ENCODE measurements at regions not wholly inside any gene's neighbourhood (a gene's known extent, or its start where the extent isn't known, plus 50 kb on each side); places are given as distances from the start of the nearest gene placed in this dataset.
A peak's percentile ranks its signal among the peaks of the same experiment; 100 is the strongest.

DNA sequence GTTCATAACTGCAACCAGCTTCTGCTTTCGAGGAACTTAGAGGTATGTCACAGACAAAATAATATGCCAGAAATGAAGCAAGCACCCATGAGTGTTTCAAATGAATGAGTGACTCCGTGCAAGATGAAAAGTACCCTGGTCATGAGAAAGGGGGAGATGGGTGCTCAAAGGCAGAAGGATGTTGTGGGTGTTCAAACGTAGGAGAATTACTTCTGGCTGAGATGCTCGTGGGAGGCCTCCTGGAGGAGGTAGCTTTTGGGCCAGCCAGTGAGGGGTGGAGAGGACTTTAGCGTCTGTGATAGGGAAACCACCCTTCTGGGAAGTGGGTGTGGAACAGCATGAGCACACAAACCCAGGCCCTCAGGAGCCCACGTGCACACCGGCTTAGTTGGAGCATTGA lies 113.8 kb downstream of the SYF2 start:
- Histone ChIP-seq H2AFZ (ENCODE audit: insufficient read depth, low read depth, low read length, poor library complexity, severe bottlenecking) (no peak overlapping the region), H3K4me2 (replicated peaks; ENCODE audit: extremely low read depth, low read length, poor library complexity, severe bottlenecking) (no peak overlapping the region), H3K4me1 (ENCODE audit: control insufficient read depth in 1 of 2, insufficient read depth in 2 of 2, low read length in 2 of 2) (peaks cover 17 to 19% of the 10 kb centered on the region in 2 donors), H3K36me3 (replicated peaks in 1 of 2; ENCODE audit: control insufficient read depth in 1 of 2, insufficient read depth in 2 of 2, low read length in 2 of 2) (no peaks in the 10 kb centered on the region), H3K4me3 (replicated peaks in 1 of 3; ENCODE audit: low read depth in 2 of 3, low read length in 3 of 3) (no peak overlapping the region), H3K9ac (ENCODE audit: insufficient read depth, low read length, poor library complexity, severe bottlenecking) (no peak overlapping the region), H4K20me1 (ENCODE audit: insufficient read depth, low read length) (no peaks in the 10 kb centered on the region), H3K79me2 (ENCODE audit: insufficient read depth, low read length) (no peaks in the 10 kb centered on the region), H3K27me3 (ENCODE audit: control insufficient read depth in 2 of 2, insufficient read depth in 2 of 2, low read length in 2 of 2) (no peaks in the 10 kb centered on the region), H3K9me3 (replicated peaks in 1 of 2; ENCODE audit: control insufficient read depth in 1 of 2, insufficient read depth in 1 of 2, low read length in 2 of 2) (peaks cover 0 to 5% of the 10 kb centered on the region in 2 donors), H3K27ac (ENCODE audit: low read depth in 1 of 2, low read length in 2 of 2) (no peak overlapping the region)
- intact Hi-C loops (cut with micrococcal nuclease) = no loop called here
- H3K27me3 Mint-ChIP-seq (ENCODE audit: low read depth in 3 of 3) = no peaks in the 10 kb centered on the region
- H3K36me3 Mint-ChIP-seq = no peaks in the 10 kb centered on the region
- H3K4me3 Mint-ChIP-seq = no peak overlapping the region
- H3K27ac Mint-ChIP-seq = peak overlapping the region in 2 of 7 donors; percentile 13 to 26
- DNase-seq = peak in 1 of 3 donors; percentile 60
- peaks cover 29% of the 10 kb centered on the region for H3K4me1 Mint-ChIP-seq
- TF ChIP-seq, protein P1, sequence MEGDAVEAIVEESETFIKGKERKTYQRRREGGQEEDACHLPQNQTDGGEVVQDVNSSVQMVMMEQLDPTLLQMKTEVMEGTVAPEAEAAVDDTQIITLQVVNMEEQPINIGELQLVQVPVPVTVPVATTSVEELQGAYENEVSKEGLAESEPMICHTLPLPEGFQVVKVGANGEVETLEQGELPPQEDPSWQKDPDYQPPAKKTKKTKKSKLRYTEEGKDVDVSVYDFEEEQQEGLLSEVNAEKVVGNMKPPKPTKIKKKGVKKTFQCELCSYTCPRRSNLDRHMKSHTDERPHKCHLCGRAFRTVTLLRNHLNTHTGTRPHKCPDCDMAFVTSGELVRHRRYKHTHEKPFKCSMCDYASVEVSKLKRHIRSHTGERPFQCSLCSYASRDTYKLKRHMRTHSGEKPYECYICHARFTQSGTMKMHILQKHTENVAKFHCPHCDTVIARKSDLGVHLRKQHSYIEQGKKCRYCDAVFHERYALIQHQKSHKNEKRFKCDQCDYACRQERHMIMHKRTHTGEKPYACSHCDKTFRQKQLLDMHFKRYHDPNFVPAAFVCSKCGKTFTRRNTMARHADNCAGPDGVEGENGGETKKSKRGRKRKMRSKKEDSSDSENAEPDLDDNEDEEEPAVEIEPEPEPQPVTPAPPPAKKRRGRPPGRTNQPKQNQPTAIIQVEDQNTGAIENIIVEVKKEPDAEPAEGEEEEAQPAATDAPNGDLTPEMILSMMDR (IDR thresholded peaks at IDR 0.05) = no peak
- H3K9me3 Mint-ChIP-seq = peaks cover 0 to 7% (median 0%) of the 10 kb centered on the region in 7 donors
- WGBS (ENCODE audit: insufficient coverage) = 51% methylated on average over 6 of the region's 7 CpGs

DNA sequence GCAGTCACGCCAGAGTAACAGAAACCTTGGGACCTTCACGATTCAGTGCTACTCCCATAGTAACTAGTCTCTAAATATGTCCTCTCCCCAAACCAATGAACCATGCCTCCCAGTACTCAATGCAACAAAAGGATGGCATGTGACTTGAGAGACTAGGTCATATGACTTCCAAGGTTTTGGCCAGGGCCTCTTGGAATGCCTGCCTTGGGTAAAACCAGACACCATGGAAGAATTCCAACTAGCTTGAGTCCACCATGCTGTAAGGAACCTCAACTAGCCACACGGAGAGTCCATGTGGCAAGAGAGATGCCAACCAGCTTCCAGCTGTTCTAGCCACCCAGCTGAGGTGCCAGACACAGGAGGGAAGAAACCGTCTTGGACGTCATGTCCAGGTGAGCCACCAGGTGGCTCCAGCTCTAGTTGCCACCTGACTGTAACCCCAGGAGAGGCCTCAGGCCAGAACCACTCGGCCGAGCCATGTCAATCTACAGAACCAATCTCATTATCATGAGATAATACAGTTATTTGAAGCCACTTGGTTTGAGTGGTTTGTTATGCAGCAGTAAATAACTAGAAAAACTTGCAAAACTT lies 115.0 kb downstream of the SYF2 start:
- H3K27ac Mint-ChIP-seq = no peak overlapping the region
- peaks cover 41% of the 10 kb centered on the region for H3K4me1 Mint-ChIP-seq
- 97% methylated on average over 5 of the region's 7 CpGs for WGBS (ENCODE audit: insufficient coverage)

More for the DNA sequence above, 115.0 kb downstream of the SYF2 start:
- Histone ChIP-seq H3K9ac (ENCODE audit: insufficient read depth, low read length, poor library complexity, severe bottlenecking) (no peak overlapping the region), H3K27ac (ENCODE audit: low read depth in 1 of 2, low read length in 2 of 2) (no peak overlapping the region), H3K36me3 (replicated peaks in 1 of 2; ENCODE audit: control insufficient read depth in 1 of 2, insufficient read depth in 2 of 2, low read length in 2 of 2) (no peaks in the 10 kb centered on the region), H2AFZ (ENCODE audit: insufficient read depth, low read depth, low read length, poor library complexity, severe bottlenecking) (no peak overlapping the region), H3K9me3 (replicated peaks in 1 of 2; ENCODE audit: control insufficient read depth in 1 of 2, insufficient read depth in 1 of 2, low read length in 2 of 2) (peaks cover 0 to 5% of the 10 kb centered on the region in 2 donors), H3K4me3 (replicated peaks in 1 of 3; ENCODE audit: low read depth in 2 of 3, low read length in 3 of 3) (no peak overlapping the region), H3K79me2 (ENCODE audit: insufficient read depth, low read length) (no peaks in the 10 kb centered on the region), H3K4me2 (replicated peaks; ENCODE audit: extremely low read depth, low read length, poor library complexity, severe bottlenecking) (no peak overlapping the region), H4K20me1 (ENCODE audit: insufficient read depth, low read length) (no peaks in the 10 kb centered on the region), H3K27me3 (ENCODE audit: control insufficient read depth in 2 of 2, insufficient read depth in 2 of 2, low read length in 2 of 2) (no peaks in the 10 kb centered on the region), H3K4me1 (ENCODE audit: control insufficient read depth in 1 of 2, insufficient read depth in 2 of 2, low read length in 2 of 2) (peaks cover 29% of the 10 kb centered on the region in 2 donors)
- peaks cover 0 to 7% (median 0%) of the 10 kb centered on the region in 7 donors for H3K9me3 Mint-ChIP-seq
- H3K4me3 Mint-ChIP-seq = no peak overlapping the region
- H3K27me3 Mint-ChIP-seq (ENCODE audit: low read depth in 3 of 3) = no peaks in the 10 kb centered on the region
- no peaks in the 10 kb centered on the region for H3K36me3 Mint-ChIP-seq
- TF ChIP-seq, protein P1 (IDR thresholded peaks at IDR 0.05) = peak; percentile 19
- intact Hi-C loops (cut with micrococcal nuclease) = no loop called here
- DNase-seq = no peak
